HAP-1 (cell line): ENCODE measurements at regions not wholly inside any gene's neighbourhood (a gene's known extent, or its start where the extent isn't known, plus 50 kb on each side); places are given as distances from the start of the nearest gene placed in this dataset.

Experiments
- DNase-seq, 2 experiments: peaks; one replicate each; pipeline ENCODE4 v3.0.0-alpha.2; 2016 to 2020; ENCODE audit warnings: low spot score in 2 of 2
- H3K27me3 ChIP-seq: fragments of 250-450 bp; sonication (Bioruptor Pico); 2 replicates; pipeline ENCODE4 v1.5.1; 2020; ENCODE audit warnings: low read depth, mild to moderate bottlenecking, moderate library complexity
- H3K36me3 ChIP-seq: fragments of 250-450 bp; sonication (Bioruptor Pico); replicated peaks from 2 replicates; pipeline ENCODE4 v1.5.1; 2020; ENCODE audit warnings: mild to moderate bottlenecking
- H3K4me1 ChIP-seq: fragments of 250-450 bp; sonication (Bioruptor Pico); 2 replicates; pipeline ENCODE4 v1.5.1; 2020; ENCODE audit warnings: mild to moderate bottlenecking
- H3K4me3 ChIP-seq: fragments of 250-450 bp; sonication (Bioruptor Pico); 2 replicates; pipeline ENCODE4 v1.5.1; 2020; ENCODE audit warnings: mild to moderate bottlenecking, moderate library complexity
- H3K9me3 ChIP-seq: fragments of 250-450 bp; sonication (Bioruptor Pico); 2 replicates; pipeline ENCODE4 v1.5.1; 2020; ENCODE audit warnings: mild to moderate bottlenecking, moderate library complexity
- in situ Hi-C: fragments of 300-500 bp; cut with MboI; formaldehyde crosslinking; loops from 3 replicates; pipeline ENCODE4 v1.14.3; 2020; ENCODE audit warnings: low sequenced_read_pairs, inconsistent platforms, mixed read lengths

GRCh38 chr3:180457225-180457624 lies 144.7 kb upstream of the TTC14 start:
- DNase-seq, result no peak
- no peak overlapping the region for H3K4me3 ChIP-seq
- no peaks in the 10 kb centered on the region for H3K4me1 ChIP-seq
- H3K36me3 ChIP-seq, result no peaks in the 10 kb centered on the region
- H3K9me3 ChIP-seq, result no peaks in the 10 kb centered on the region
- in situ Hi-C loops, result no loop called here
- no peaks in the 10 kb centered on the region for H3K27me3 ChIP-seq

GRCh38 chr3:180466401-180467011 lies 135.5 kb upstream of the TTC14 start:
- Histone ChIP-seq H3K9me3 (no peaks in the 10 kb centered on the region), H3K4me3 (no peak overlapping the region), H3K36me3 (no peaks in the 10 kb centered on the region), H3K4me1 (no peaks in the 10 kb centered on the region), H3K27me3 (no peaks in the 10 kb centered on the region)
- no peak for DNase-seq
- in situ Hi-C loops, result no loop called here

GRCh38 chr3:180467177-180467576 lies 134.8 kb upstream of the TTC14 start:
- in situ Hi-C loops, result no loop called here
- Histone ChIP-seq H3K9me3 (no peaks in the 10 kb centered on the region), H3K36me3 (no peaks in the 10 kb centered on the region), H3K4me1 (no peaks in the 10 kb centered on the region), H3K4me3 (no peak overlapping the region), H3K27me3 (no peaks in the 10 kb centered on the region)
- no peak for DNase-seq

- in situ Hi-C loops, result no loop called here
- no peak for DNase-seq
- Histone ChIP-seq H3K4me3 (no peak overlapping the region), H3K4me1 (no peaks in the 10 kb centered on the region), H3K9me3 (no peaks in the 10 kb centered on the region), H3K27me3 (no peaks in the 10 kb centered on the region), H3K36me3 (no peaks in the 10 kb centered on the region)
These were observed 132.8 kb upstream of the TTC14 start for GRCh38 chr3:180469149-180469548.

GRCh38 chr3:180478695-180479094 lies 123.3 kb upstream of the TTC14 start:
- DNase-seq, result no peak
- Histone ChIP-seq H3K4me1 (no peaks in the 10 kb centered on the region), H3K9me3 (no peaks in the 10 kb centered on the region), H3K27me3 (no peaks in the 10 kb centered on the region), H3K4me3 (no peak overlapping the region), H3K36me3 (no peaks in the 10 kb centered on the region)
- in situ Hi-C loops, result no loop called here

- Histone ChIP-seq H3K36me3 (no peaks in the 10 kb centered on the region), H3K4me1 (no peaks in the 10 kb centered on the region), H3K9me3 (no peaks in the 10 kb centered on the region), H3K4me3 (no peak overlapping the region), H3K27me3 (no peaks in the 10 kb centered on the region)
- no peak for DNase-seq
- in situ Hi-C loops, result no loop called here
These were observed 109.9 kb upstream of the TTC14 start for GRCh38 chr3:180492047-180492446.

- Histone ChIP-seq H3K27me3 (no peaks in the 10 kb centered on the region), H3K4me3 (no peak overlapping the region), H3K9me3 (no peaks in the 10 kb centered on the region), H3K36me3 (no peaks in the 10 kb centered on the region), H3K4me1 (no peaks in the 10 kb centered on the region)
- in situ Hi-C loops, result no loop called here
- no peak for DNase-seq
These were observed 105.0 kb upstream of the TTC14 start for GRCh38 chr3:180496995-180497394.

- in situ Hi-C loops, result no loop called here
- Histone ChIP-seq H3K27me3 (peaks cover 4% of the 10 kb centered on the region; the same call in 1 of the 2 replicates), H3K36me3 (no peaks in the 10 kb centered on the region), H3K4me1 (no peaks in the 10 kb centered on the region), H3K9me3 (no peaks in the 10 kb centered on the region), H3K4me3 (no peak overlapping the region)
- no peak for DNase-seq
These were observed 85.6 kb upstream of the TTC14 start for GRCh38 chr3:180516368-180516767.

- no peaks in the 10 kb centered on the region for H3K4me1 ChIP-seq
- DNase-seq, result no peak
These were observed 78.9 kb upstream of the TTC14 start for GRCh38 chr3:180523040-180523439.

GRCh38 chr3:180528843-180529242 lies 73.1 kb upstream of the TTC14 start:
- H3K9me3 ChIP-seq, result no peaks in the 10 kb centered on the region
- H3K4me3 ChIP-seq, result no peak overlapping the region
- H3K36me3 ChIP-seq, result no peaks in the 10 kb centered on the region
- no peaks in the 10 kb centered on the region for H3K27me3 ChIP-seq
- no peaks in the 10 kb centered on the region for H3K4me1 ChIP-seq
- no peak for DNase-seq
- in situ Hi-C loops, result no loop called here

More at GRCh38 chr3:180523040-180523439, 78.9 kb upstream of the TTC14 start:
- H3K4me3 ChIP-seq, result no peak overlapping the region
- peaks cover 4% of the 10 kb centered on the region; the same call in 1 of the 2 replicates for H3K27me3 ChIP-seq
- in situ Hi-C loops, result no loop called here
- H3K9me3 ChIP-seq, result no peaks in the 10 kb centered on the region
- H3K36me3 ChIP-seq, result no peaks in the 10 kb centered on the region

- no peak overlapping the region for H3K4me3 ChIP-seq
- in situ Hi-C loops, result no loop called here
- no peak for DNase-seq
- no peaks in the 10 kb centered on the region for H3K4me1 ChIP-seq
- H3K9me3 ChIP-seq, result no peaks in the 10 kb centered on the region
- no peaks in the 10 kb centered on the region for H3K36me3 ChIP-seq
- no peaks in the 10 kb centered on the region for H3K27me3 ChIP-seq
These were observed 72.2 kb upstream of the TTC14 start for GRCh38 chr3:180529778-180530177.

- no peak for DNase-seq
- Histone ChIP-seq H3K36me3 (no peaks in the 10 kb centered on the region), H3K27me3 (no peaks in the 10 kb centered on the region), H3K4me3 (no peak overlapping the region), H3K9me3 (no peaks in the 10 kb centered on the region), H3K4me1 (no peaks in the 10 kb centered on the region)
- in situ Hi-C loops, result no loop called here
These were observed 71.7 kb upstream of the TTC14 start for GRCh38 chr3:180530276-180530675.

- Histone ChIP-seq H3K27me3 (no peaks in the 10 kb centered on the region), H3K9me3 (no peaks in the 10 kb centered on the region), H3K4me3 (no peak overlapping the region), H3K4me1 (no peaks in the 10 kb centered on the region), H3K36me3 (no peaks in the 10 kb centered on the region)
- no peak for DNase-seq
- in situ Hi-C loops, result no loop called here
These were observed 70.4 kb upstream of the TTC14 start for GRCh38 chr3:180531303-180532278.

GRCh38 chr3:180534828-180535227 lies 67.1 kb upstream of the TTC14 start:
- in situ Hi-C loops, result no loop called here
- H3K36me3 ChIP-seq, result no peaks in the 10 kb centered on the region
- no peak overlapping the region for H3K4me3 ChIP-seq
- H3K9me3 ChIP-seq, result no peaks in the 10 kb centered on the region
- H3K27me3 ChIP-seq, result no peaks in the 10 kb centered on the region
- no peaks in the 10 kb centered on the region for H3K4me1 ChIP-seq
- no peak for DNase-seq
